CMK (cell line): ENCODE measurements at regions not wholly inside any gene's neighbourhood (a gene's known extent, or its start where the extent isn't known, plus 50 kb on each side); places are given as distances from the start of the nearest gene placed in this dataset.
"Not testable (repeated sequence)": the region's sequence is repeated elsewhere in the genome, so short reads cannot be mapped to it uniquely, and the experiment has no call there.

Source experiments
- DNase-seq: peaks from one replicate; pipeline ENCODE4 v3.0.0-alpha.2; 2010; ENCODE audit warnings: low read depth

DNA sequence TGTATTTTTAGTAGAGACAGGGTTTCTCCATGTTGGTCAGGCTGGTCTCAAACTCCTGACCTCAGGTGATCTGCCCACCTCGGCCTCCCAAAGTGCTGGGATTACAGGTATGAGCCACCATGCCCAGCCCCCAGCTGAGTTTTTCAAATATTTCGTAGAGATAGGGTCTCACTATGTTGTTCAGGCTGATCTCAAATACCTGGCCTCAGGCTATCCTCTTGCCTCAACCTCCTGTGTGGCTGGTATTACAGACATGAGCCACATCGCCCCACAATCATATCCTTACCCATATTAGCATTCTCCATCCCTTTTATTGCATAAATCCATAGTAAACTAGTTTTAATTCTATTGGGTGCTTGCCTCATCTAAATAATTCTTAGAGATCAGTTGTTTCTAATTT, 157.6 kb upstream of the HEY2 start:
- not testable (repeated sequence) for DNase-seq

GRCh38 chr6:125593746-125594145, 155.7 kb upstream of the HEY2 start:
- no peak for DNase-seq

DNA sequence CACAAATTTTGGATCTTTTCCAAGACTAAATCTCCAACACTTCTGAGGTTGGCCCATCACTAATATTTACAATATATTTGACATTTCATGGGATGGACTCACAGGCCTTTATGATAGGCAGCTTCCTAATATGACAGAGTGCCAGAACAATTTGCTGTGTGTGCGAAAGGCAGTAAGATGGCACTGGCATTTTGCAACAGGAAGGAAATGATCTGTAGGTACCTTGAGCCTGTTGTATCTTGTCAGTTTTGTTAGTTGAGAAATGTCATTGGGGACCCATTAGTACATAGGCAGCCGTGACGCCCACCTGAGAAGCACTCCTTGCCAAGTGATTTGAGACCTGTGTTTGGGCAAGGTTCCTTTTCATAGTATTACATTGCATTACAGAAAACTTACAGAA, 153.4 kb upstream of the HEY2 start:
- no peak for DNase-seq

DNA sequence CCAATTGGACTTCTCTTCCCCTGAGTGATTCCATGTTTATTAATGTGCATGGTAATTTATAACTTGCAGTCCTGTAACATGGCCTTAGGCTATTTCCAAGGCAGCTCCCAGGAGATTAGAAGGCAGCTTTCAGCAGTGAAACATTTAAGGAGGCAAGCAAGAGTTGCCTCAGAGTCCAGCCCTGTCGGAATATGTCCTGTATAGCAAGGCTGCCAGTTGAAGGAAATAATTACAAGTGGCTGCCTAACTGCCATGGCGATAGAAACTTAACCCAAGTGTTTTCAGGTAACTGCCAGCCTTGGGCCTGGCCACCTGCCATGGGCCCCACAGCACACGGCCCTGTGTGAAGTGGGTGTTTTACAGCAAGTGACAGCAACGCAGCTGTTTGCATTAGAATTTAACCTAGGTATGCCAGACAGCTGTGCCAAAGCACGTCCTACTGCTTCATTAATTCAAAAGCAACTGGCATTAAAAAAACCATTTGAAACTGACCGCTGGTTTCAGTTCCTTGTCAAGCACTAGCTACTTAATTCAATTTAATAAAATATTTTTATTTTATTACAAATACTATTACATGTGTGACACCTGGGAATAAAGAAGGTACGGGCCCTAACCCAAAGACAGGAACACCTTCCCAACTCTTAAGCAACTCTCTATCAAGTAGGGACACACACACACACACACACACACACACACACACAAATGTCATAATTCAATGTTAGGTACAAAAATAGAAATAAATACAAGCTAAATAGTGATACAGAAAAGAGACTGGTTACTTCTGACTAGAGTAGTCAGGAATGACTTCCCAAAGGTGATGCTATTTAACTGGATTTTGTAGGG, 151.8 kb upstream of the HEY2 start:
- no peak for DNase-seq

DNA sequence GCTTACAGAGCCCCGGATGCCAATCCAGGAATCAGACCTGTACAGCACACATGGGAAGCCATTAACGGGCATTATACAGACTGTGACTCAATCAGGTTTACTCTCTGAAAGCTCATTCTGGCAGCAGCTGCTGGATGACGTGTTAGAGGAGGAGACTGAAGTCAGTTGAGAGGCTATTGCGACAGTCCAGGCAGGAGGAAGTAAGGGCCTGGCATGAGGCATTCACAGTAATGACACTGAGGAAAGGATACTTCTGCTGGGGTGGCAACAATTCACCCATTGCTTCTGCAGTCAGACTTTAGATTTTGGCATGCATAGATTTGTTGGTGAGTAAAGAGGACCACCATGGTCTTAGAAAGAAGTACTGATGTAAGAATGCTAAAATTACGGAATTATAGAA, 151.0 kb upstream of the HEY2 start:
- DNase-seq, result no peak

- DNase-seq, result no peak
Measured at GRCh38 chr6:125604257-125604656, 145.2 kb upstream of the HEY2 start.

- no peak for DNase-seq
Measured at GRCh38 chr6:125611573-125612344, 137.7 kb upstream of the HEY2 start.

- no peak for DNase-seq
Measured at GRCh38 chr6:125612345-125612846, 137.0 kb upstream of the HEY2 start.

- no peak for DNase-seq
Measured at GRCh38 chr6:125618629-125619028, 130.8 kb upstream of the HEY2 start.

DNA sequence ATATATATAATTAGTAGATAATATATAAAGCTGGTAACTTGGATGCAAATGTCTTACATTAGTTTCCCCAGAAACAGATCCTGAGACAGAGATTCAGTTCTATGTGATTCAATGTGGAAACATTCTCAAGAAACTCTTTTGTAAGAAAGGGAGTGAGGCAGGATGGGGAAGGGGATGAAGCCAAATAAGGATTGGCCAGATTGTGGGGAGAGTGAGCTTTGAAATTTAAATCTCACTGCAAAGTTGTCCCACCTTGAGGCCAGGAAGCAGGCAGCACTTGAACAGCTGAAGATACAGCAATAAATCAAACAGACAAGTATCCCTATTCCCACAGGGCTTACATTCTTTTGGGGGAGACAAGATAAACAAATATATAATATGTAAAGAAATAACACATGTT, 126.3 kb upstream of the HEY2 start:
- no peak for DNase-seq

DNA sequence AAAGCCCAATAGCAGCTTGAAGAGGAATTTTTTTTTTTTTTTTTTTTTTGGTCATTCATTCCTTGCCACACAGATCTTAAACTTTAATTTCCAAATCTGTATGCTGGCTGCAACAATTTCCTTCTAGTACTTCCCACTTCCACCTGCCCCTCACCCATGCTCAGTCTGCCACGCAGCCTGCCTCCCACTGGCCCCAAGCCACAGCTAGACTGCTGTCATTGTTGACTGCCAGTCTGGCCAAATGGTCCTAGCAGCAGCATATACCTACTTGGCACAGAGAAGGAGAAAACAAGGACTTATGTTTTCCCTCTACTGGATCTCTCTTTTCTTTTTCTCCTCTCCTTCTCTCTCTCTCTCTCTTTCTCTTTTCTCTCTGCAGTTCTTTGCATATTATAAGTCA, 118.3 kb upstream of the HEY2 start:
- DNase-seq, result no peak

DNA sequence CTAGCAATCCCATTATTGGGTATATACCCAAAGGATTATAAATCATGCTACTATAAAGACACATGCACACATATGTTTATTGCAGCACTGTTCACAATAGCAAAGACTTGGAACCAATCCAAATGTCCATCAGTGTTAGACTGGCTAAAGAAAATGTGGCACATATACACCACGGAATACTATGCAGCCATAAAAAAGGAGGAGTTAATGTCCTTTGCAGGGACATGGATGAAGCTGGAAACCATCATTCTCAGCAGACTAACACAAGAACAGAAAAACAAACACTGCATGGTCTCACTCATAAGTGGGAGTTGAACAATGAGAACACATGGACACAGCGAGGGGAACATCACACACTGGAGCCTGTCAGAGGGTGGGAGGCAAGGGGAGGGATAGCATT, 113.4 kb upstream of the HEY2 start:
- DNase-seq, result not testable (repeated sequence)

DNA sequence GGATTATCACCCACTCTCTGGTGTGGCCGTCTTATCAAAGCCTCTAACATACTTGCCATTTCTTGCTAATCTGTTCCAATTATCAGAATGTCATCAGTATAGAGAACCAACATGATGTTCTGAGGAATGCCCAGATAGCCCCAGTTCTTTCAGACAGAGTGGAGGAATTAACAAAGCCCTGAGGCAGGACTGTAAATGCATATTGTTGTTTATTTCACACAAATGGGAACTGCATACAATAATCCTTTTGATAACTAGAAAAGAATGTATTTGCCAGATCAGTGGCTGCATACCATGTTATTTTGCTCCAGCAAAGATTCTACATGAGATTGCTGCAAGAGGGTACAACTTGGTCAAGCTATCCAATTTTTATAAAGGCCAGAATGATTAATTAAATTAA, 112.8 kb upstream of the HEY2 start:
- no peak for DNase-seq

DNA sequence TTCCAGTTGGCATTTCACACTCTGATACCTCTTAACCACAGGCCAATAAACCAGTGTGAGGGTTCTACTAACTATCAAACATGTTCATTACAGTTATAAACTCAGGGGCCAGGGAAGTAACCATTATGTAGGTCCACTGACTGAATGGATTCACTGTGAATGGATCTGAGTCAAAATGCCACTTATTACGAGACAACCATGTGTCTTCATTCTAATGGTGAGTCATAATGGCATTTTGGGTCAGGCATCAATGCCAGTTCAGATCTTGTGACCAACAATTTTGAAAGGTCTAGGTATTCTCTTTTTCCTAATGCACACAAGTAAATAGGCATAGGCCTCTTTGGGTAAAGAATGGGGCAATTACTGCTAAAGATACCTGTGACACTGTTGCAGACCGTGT, 112.2 kb upstream of the HEY2 start:
- no peak for DNase-seq

DNA sequence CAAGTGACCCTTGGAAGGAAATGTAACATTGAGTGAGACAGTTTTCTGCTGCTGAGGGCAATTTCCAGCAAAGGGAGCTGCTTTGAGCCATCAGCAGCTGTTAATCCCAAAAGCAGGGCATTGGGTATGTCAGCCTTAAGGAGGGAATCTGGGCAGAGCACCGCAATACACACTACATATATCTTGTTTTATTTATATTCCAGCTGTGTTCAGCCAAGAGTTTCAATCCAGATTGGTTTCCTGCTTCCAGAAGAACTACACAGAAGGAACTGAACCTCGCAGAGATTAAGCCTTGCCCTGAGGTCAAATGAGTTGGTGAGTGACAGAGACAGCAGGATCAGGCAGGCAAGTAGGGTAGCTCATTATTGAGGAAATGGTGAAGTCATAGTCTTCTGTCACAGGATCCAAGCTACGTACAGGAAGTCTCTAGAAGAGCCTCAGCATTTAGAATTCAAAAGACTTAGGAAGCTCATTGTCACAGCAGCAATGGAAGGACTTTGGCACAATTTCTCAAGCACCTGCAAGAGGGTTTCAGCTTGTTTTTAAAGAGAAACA, 109.9 kb upstream of the HEY2 start:
- DNase-seq, result no peak

DNA sequence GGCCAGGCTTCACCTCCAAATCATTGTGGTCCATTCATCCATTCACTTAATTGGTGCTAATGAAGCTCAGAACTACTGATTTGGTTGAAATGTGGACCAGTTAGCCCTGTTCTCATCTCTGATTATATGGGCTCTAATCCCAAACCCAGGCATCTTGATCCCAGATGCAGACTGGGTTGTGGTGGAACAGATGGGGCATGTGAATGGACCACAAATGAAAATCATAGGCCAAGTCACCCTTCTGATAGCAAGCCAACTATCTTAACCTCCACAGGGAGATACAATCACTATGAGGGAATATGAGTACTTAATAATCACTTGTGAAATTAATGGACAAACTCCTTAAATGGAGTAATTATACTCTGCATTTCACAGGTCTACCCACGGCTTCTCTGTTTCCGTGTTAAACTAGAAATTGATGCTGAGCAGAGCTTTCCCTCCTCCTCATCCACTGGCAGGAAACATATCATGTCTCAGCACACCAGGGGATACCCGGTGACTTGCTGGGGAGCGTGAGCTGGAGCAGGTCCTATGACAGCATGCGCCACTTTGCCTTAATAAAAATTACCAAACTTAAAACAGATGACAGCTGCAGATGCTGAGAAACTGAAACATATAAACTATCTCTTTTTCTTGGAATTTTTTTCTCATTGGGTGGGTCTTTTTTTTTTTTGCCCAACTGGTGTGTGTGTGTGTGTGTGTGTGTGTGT, 108.8 kb upstream of the HEY2 start:
- no peak for DNase-seq

- DNase-seq, result not testable (repeated sequence)
Measured at GRCh38 chr6:125643967-125644661, 105.3 kb upstream of the HEY2 start.

- no peak for DNase-seq
Measured at GRCh38 chr6:125647391-125647790, 102.0 kb upstream of the HEY2 start.

- not testable (repeated sequence) for DNase-seq
Measured at GRCh38 chr6:125653752-125654151, 95.7 kb upstream of the HEY2 start.

- no peak for DNase-seq
Measured at GRCh38 chr6:125655511-125655910, 93.9 kb upstream of the HEY2 start.

DNA sequence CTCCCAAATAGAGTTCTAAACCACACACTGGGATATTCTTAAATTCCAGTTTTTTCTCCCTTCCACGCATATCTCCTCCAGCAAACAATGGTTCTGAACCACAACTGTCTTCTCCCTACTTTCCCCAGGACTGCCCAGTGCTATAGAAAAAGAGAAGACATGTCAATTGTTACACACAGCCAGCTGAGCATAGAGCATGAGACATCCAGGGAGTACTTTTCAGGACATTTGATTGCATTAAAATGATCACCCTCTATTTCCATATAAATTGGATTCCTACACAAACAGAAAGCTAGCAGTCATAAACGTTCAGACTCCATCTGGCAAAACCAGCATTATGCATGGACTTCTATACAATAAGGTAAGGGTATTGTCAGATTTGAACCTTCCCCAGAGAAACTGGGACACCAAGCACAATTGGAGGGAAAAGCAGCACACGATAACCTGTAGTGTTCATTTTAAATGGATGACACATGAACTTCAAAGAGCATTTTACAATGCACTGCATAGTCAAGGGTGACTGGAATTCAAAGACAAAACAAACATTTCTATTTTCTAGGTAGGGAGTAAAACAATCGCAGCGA, 93.1 kb upstream of the HEY2 start:
- no peak for DNase-seq
